ENCODE measurements at regions not wholly inside any gene's neighbourhood (a gene's known extent, or its start where the extent isn't known, plus 50 kb on each side); places are given as distances from the start of the nearest gene placed in this dataset.

DNA sequence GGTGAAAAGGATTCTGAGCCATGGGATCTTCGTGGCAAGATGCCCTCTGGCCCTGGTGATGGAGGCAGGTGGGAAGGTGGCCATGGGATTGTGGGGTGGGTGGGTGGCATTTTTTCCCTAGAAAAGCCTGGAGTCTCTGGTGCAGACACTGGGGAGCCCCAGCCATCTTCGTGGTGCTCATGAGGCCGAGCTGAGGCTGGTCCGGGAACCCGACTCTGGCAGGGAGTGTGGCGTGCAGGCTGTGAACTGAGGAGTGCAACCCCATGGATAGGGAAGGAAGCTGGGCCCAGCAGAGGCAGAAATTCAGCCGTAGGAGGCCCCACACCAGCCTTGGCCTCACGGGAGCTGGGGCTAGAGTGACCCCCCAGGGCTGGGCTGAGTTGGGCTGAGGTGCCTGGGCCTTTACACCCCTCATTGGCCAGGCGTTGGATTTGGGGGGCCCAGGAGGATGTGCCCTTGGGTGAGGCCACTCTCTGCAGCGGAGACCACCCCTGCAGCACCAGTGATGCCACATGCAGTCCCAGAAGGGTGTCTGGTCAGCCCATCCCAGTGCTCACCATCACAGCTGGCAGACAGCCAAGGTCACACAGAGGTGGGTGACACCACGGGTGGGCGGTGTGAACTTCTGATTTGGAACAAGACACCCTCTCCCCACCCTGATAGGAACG, 115.6 kb upstream of the HDAC4 start:
- Histone ChIP-seq H3K4me3 (no peak overlapping the region), H3K4me1 (no peaks in the 10 kb centered on the region), H3K27ac (no peak overlapping the region), H3K27me3 (no peaks in the 10 kb centered on the region), H3K36me3 (no peaks in the 10 kb centered on the region), H3K9me3 (no peaks in the 10 kb centered on the region)
- DNase-seq (ENCODE audit: low spot score in 2 of 2): no peak
- WGBS, 2 donors: 81 to 82% methylated on average over 7 to 12 of the region's 13 CpGs
- TF ChIP-seq, protein P1, sequence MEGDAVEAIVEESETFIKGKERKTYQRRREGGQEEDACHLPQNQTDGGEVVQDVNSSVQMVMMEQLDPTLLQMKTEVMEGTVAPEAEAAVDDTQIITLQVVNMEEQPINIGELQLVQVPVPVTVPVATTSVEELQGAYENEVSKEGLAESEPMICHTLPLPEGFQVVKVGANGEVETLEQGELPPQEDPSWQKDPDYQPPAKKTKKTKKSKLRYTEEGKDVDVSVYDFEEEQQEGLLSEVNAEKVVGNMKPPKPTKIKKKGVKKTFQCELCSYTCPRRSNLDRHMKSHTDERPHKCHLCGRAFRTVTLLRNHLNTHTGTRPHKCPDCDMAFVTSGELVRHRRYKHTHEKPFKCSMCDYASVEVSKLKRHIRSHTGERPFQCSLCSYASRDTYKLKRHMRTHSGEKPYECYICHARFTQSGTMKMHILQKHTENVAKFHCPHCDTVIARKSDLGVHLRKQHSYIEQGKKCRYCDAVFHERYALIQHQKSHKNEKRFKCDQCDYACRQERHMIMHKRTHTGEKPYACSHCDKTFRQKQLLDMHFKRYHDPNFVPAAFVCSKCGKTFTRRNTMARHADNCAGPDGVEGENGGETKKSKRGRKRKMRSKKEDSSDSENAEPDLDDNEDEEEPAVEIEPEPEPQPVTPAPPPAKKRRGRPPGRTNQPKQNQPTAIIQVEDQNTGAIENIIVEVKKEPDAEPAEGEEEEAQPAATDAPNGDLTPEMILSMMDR (IDR thresholded peaks at IDR 0.05): no peak
- TF ChIP-seq EP300 (IDR thresholded peaks at IDR 0.05) (no peak), POLR2A (IDR thresholded peaks at IDR 0.05) (no peak)

DNA sequence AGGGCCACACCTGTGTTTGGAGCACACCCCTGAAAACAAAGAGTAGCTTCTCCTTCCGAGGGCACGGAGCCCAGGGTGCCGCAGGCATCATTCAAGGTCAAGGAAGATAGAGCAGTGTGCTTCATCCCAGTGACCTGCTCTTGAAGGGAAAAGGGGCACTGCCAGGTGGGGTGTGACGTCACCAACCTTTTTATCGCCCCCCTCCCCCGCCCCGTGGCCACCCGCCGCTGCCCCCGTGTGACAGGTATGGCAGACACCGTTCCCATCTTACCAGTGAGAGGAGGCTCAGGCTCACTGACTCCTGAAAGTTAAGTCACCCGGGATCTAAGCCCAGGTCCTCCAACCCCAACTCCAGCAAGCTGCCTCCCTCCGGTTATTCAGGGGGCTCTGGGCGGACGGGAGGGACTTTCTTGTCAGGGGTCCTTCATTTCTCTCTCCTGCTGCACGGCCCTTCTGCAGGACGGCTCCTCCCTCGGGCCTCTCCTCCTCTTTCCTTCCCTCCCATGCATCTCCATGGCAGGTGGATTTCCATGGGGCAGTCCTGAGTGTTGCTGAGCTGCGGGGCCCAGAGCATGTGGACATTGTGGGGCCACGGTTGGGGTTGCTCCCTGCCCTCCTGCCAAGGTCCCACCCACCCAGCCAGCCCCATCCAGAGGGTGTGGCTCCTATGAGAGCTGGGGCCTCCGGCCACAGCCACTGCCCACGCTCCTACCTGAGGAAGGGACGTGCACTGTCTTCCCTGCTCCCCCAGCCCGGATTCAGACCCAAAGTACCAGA, 114.1 kb upstream of the HDAC4 start:
- no peaks in the 10 kb centered on the region for H3K36me3 ChIP-seq
- H3K4me1 ChIP-seq: peaks cover 0 to 7% (median 0%) of the 10 kb centered on the region in 4 donors
- H3K27ac ChIP-seq: no peak overlapping the region
- no peak for DNase-seq (ENCODE audit: low spot score in 2 of 2)
- H3K27me3 ChIP-seq: no peaks in the 10 kb centered on the region
- TF ChIP-seq POLR2A (IDR thresholded peaks at IDR 0.05) (no peak), EP300 (IDR thresholded peaks at IDR 0.05) (no peak)
- TF ChIP-seq, protein P1 (IDR thresholded peaks at IDR 0.05): no peak
- no peak overlapping the region for H3K4me3 ChIP-seq
- H3K9me3 ChIP-seq: no peaks in the 10 kb centered on the region
- 75 to 86% methylated on average over 20 to 24 of the region's 24 CpGs for WGBS, 2 donors

DNA sequence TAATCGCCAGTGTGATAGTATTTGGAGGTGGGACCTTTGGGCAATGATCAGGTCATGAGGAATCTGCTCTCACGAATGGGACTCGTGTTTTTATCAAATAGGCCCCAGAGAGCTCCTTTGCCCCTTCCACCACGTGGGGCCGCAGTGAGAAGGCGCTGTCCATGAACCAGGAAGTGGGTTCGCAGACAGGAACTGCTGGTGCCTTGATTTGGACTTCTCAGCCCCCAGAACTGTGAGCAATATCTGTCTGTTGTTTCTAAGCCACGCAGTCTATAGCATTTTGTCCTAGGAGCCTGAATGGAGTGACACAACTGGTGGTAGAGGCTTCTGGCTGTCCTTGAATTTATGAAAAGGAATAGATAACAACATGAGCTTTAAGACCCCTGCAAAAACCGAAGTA, 111.2 kb upstream of the HDAC4 start:
- Histone ChIP-seq H3K36me3 (no peaks in the 10 kb centered on the region), H3K27me3 (no peaks in the 10 kb centered on the region), H3K4me1 (peaks cover 0 to 10% (median 0%) of the 10 kb centered on the region in 4 donors), H3K27ac (no peak overlapping the region), H3K4me3 (no peak overlapping the region), H3K9me3 (no peaks in the 10 kb centered on the region)
- DNase-seq (ENCODE audit: low spot score in 2 of 2): no peak
- WGBS, 2 donors: 90 to 97% methylated on average over 9 of the region's 9 CpGs
- TF ChIP-seq, protein P1 (IDR thresholded peaks at IDR 0.05): no peak
- TF ChIP-seq POLR2A (IDR thresholded peaks at IDR 0.05) (no peak), EP300 (IDR thresholded peaks at IDR 0.05) (no peak)

DNA sequence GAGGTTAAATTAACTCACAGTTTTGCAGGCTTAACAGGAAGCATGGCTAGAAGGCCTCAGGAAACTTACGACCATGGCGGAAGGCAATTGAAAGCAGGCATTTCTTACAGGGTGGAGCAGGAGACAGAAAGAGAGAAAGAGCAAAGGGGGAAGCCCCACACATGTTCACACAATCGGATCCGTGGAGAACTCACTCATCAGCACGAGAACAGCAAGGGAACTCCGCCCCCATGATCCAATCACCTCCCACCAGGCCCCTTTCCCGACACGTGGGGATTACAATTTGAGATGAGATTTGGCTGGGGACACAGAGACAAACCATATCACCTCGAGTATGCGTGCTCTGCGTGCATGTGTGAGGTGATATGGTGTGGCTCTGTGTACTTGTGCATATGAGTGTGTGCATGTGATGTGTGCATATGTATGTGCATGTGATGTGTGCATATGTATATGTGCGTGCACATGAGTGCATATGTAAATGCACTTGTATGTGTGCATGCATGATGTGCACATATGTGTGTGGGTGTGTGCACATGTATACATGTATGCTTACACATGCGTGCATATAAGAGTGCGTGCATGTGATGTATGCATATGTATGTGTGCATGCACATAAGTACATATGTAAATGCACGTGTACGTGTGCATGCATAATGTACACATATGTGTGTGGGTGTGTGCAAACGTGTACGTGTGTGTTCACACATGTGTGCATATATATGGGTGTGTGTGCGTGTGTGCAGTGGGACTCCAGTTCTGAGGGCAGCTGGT, 108.7 kb upstream of the HDAC4 start:
- no peaks in the 10 kb centered on the region for H3K36me3 ChIP-seq
- no peak for DNase-seq (ENCODE audit: low spot score in 2 of 2)
- peaks cover 0 to 10% (median 0%) of the 10 kb centered on the region in 4 donors for H3K4me1 ChIP-seq
- H3K9me3 ChIP-seq: no peaks in the 10 kb centered on the region
- H3K27me3 ChIP-seq: no peaks in the 10 kb centered on the region
- no peak for TF ChIP-seq POLR2A (IDR thresholded peaks at IDR 0.05)
- TF ChIP-seq EP300 (IDR thresholded peaks at IDR 0.05): no peak
- TF ChIP-seq, protein P1 (IDR thresholded peaks at IDR 0.05): no peak
- WGBS, 2 donors: 66 to 69% methylated on average over 19 of the region's 19 CpGs
- H3K4me3 ChIP-seq: no peak overlapping the region
- no peak overlapping the region for H3K27ac ChIP-seq

All from tibial nerve (tissue), 4 donors.